NAMALWA (cell line): ENCODE measurements at regions not wholly inside any gene's neighbourhood (a gene's known extent, or its start where the extent isn't known, plus 50 kb on each side); places are given as distances from the start of the nearest gene placed in this dataset.

Source experiments
- DNase-seq: peaks from one replicate; pipeline ENCODE4 v3.0.0-alpha.2; 2015; ENCODE audit warnings: low spot score

GRCh38 chr1:103250441-103250861, 142.1 kb upstream of the COL11A1 start:
- DNase-seq, result peak; percentile 1

- DNase-seq, result no peak
Measured at GRCh38 chr1:103248417-103249102, 140.2 kb upstream of the COL11A1 start.

GRCh38 chr1:103247517-103247916, 139.2 kb upstream of the COL11A1 start:
- no peak for DNase-seq

GRCh38 chr1:103243481-103243880, 135.2 kb upstream of the COL11A1 start:
- DNase-seq, result no peak

GRCh38 chr1:103239034-103239433, 130.7 kb upstream of the COL11A1 start:
- no peak for DNase-seq

GRCh38 chr1:103230061-103230460, 121.7 kb upstream of the COL11A1 start:
- no peak for DNase-seq

- DNase-seq, result no peak
Measured at GRCh38 chr1:103220631-103221041, 112.3 kb upstream of the COL11A1 start.

- DNase-seq, result no peak
Measured at GRCh38 chr1:103218821-103219220, 110.5 kb upstream of the COL11A1 start.

GRCh38 chr1:103218369-103218768, 110.0 kb upstream of the COL11A1 start:
- no peak for DNase-seq

- DNase-seq, result no peak
Measured at GRCh38 chr1:103211073-103211472, 102.8 kb upstream of the COL11A1 start.

- DNase-seq, result no peak
Measured at GRCh38 chr1:103208844-103209243, 100.5 kb upstream of the COL11A1 start.

- DNase-seq, result no peak
Measured at GRCh38 chr1:103199001-103199400, 90.7 kb upstream of the COL11A1 start.

GRCh38 chr1:103198076-103198475, 89.8 kb upstream of the COL11A1 start:
- DNase-seq, result no peak

GRCh38 chr1:103197216-103197615, 88.9 kb upstream of the COL11A1 start:
- no peak for DNase-seq

GRCh38 chr1:103194984-103195383, 86.7 kb upstream of the COL11A1 start:
- no peak for DNase-seq

- no peak for DNase-seq
Measured at GRCh38 chr1:103194060-103194459, 85.7 kb upstream of the COL11A1 start.

- no peak for DNase-seq
Measured at GRCh38 chr1:103191327-103191726, 83.0 kb upstream of the COL11A1 start.

- DNase-seq, result no peak
Measured at GRCh38 chr1:103190766-103191165, 82.4 kb upstream of the COL11A1 start.

GRCh38 chr1:103187673-103188072, 79.4 kb upstream of the COL11A1 start:
- DNase-seq, result no peak

GRCh38 chr1:103180660-103181059, 72.3 kb upstream of the COL11A1 start:
- DNase-seq, result no peak

GRCh38 chr1:103177108-103177775, 68.9 kb upstream of the COL11A1 start:
- DNase-seq, result no peak

- DNase-seq, result no peak
Measured at GRCh38 chr1:103171041-103171590, 62.8 kb upstream of the COL11A1 start.

- no peak for DNase-seq
Measured at GRCh38 chr1:103170609-103171008, 62.3 kb upstream of the COL11A1 start.

GRCh38 chr1:103162360-103162759, 54.0 kb upstream of the COL11A1 start:
- DNase-seq, result no peak
